Activated T-helper 9 cell treated with anti-CD3 and anti-CD28 coated beads, Interleukin-2, amount 50 U/mL, for 16 hours (primary cell): ENCODE measurements at regions not wholly inside any gene's neighbourhood (a gene's known extent, or its start where the extent isn't known, plus 50 kb on each side); places are given as distances from the start of the nearest gene placed in this dataset.
"Not testable (repeated sequence)": the region's sequence is repeated elsewhere in the genome, so short reads cannot be mapped to it uniquely, and the experiment has no call there.

ENCODE experiments used
- DNase-seq: peaks from one replicate; pipeline ENCODE4 v3.0.0-alpha.2; 2020; ENCODE audit warnings: low read depth

DNA sequence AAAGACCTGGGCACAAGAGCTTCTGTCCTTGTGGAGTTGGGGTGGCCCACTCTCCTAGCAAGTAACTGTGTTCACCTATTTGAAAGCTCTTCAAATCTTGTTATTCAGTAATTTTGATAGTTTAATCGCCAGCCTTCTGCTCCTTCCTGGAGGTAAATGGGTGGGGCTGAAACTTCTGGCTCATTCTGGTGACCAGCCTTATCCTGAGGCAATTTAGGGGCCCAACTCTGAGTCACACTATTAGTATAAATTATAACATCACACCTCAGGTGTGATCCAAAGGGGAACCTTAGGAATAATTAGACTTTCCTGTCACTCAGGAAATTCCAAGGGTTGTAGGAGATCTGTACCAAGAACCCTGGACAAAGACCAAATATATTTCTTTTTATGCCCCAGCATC is 255.8 kb upstream of the RGPD4 start:
- DNase-seq = no peak

DNA sequence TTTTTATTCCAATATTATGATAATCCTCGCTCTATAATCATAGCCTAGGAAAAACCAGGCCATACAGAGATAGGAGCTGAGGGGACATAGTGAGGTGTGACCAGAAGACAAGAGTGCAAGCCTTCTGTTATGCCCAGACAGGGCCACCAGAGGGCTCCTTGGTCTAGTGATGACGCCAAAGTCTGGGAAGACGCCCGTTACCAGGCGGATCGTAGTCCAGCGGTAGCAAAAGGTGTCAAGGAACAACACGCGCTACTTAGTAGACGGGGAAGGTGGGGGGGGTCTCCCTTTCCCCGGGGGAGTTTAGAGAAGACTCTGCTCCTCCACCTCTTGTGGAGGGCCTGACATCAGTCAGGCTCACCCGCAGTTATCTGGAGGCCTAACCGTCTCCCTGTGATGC is 253.8 kb upstream of the RGPD4 start:
- not testable (repeated sequence) for DNase-seq

GRCh38 chr2:107576991-107577390 is 249.7 kb upstream of the RGPD4 start:
- no peak for DNase-seq

DNA sequence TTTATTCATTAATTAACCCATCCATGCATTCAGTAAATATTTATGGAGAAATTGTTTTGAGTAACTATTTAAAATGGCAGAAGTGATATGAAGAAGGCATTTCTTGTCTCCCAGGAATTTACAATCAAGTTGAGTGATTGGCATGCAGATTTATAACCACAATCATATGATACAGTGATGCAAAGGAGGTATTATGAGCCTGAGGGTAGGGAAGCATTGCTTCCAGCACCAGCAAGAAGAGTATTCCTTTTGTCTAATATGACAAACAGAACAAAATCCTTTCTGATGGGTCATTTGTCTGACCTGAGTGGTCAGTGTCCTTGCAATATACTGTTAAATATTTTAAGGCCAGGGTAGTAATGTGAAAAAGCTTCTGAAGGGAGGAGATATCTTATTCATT is 244.2 kb upstream of the RGPD4 start:
- DNase-seq = no peak

DNA sequence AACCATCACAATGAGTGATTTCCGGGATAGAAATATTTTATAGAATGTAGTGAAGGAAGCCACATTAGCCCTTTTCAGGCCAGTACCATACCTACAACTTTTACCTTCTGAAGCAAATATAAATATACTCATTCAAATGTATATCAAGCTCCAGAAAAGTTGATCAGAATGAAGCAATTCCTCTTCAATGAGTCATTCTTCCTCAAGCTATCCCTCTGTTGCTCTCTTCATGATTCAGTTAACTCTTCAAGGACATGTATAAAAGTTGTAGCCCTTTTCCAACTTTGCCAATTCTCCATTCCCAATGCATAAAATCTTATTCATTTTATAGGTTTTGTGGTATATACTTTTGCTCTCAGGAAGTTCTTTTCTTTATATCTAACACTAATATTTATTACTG is 242.1 kb upstream of the RGPD4 start:
- no peak for DNase-seq

DNA sequence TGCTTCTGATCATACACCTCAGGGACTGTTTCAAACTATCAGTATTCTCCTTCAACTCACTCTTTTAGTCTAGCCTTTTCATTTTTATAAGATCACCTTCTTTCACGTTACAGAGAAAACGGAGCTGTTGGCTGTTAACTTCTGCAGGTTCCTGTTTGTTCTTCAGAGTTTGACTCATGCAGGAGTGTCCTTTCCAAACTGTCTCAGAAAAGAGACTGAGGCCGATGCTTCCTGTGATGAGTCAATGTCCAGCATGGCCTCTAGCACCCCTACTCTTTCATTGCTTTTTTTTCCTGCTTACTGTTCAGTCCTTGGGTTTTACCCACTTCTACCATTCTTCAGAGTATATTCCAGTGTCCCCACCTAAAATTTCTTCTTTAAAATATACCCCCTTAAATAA is 240.8 kb upstream of the RGPD4 start:
- no peak for DNase-seq

DNA sequence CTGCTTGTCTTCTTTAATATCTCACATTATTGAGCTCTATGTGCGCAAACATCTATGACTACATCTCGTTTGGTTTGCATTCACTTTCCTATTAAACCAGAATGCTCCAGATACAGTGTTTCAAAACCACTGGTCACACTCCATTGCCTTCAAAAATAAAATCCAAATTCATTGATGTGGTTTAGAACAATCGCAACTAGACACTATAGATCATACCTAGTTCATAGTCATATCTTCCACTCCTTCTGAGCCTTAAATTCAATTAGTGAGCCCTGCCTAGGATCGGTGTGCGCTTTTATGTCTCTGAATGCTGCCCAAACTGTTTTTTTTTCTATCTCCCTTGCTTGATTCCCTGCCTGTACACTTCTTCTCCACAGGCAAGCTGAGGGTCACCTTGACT is 238.5 kb upstream of the RGPD4 start:
- no peak for DNase-seq

DNA sequence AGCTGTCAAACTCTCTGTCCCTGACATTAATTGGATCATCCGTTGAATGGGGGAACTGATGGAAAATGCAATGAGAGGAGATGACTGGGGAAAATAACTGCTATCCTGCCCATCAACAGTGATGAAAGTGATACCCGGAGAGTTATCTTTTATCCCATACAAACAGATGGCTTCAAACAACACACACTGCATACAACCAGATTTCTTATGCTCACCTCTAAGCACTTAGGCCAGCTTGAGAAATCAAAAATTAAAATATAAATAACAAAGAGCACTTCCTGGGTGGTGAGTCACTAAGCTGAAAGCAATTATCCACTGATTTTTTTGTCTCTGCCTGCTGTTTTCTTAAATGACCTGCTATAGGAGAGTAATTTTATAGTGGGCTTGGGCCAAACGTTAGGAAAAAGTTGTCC is 237.6 kb upstream of the RGPD4 start:
- DNase-seq = no peak

DNA sequence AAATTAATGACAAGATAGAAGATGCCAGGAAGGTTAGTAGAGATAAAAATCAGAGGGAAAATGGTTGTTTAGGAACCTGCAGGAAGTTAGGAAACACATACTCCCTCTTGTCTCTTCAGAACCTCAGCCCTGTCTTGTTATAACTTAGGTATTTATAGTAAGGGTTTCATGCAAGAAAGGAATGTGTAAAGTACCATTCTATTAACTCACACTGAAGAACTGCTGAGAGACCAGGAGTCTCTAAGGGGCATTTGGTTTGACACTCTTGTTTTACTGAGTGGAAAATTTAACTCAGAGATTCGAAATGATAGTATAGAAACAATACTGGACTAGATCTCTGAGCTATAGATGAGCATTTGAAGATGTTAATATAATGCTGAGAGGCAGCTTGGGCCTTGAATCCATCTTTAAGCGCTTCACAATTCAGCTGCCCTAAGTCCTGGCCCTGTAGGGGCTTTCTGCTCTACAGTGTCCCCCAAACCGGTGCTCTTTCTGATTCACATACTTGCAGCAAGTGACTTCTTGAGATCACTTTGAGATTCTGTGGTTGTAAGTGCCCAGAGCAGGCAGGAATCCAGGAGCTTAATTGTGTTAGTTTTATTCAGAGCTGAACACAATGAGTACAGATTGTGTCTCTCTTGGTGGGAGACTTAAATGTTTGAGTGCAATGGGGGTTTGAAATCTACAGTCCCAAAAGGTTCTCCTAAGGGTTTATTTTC is 235.0 kb upstream of the RGPD4 start:
- no peak for DNase-seq

DNA sequence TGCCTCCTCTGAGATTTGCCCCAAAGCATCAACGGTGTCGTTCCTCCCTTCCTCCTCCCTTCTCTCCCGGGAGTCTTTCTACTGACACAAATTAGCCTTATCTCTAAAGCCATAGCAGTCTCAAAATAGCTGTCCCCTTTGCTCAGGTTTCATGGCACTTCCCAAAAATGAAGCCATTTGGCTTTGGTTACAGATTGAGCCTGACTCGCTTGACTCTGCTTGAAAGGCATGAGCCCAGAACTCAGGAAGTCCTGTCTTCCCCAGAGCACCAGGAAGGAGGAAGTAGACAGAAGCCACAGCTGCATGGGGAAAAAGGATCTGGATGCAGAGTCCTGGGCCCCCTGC is 234.4 kb upstream of the RGPD4 start:
- DNase-seq = no peak

DNA sequence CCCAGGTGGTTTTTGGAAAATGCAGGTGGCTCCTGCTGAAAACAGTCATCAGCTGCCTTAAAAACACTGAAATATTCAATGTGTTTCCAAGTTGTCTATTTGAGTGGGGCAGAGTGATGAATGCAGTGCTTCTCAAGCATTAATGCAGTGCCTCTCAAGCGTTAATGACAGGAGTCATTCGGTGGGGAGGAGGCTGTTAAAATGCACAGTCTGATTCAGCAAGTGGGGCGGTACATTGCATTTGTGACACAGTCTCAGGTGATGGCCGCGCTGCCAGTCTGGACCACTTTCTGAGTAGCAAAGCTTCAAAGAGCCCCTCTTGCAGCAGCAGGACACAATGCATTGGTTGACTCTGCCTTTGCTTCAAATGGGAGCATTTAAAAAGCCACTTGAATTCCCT is 231.4 kb upstream of the RGPD4 start:
- DNase-seq = no peak

- DNase-seq = no peak
Measured at GRCh38 chr2:107595749-107596148, 230.9 kb upstream of the RGPD4 start.

GRCh38 chr2:107597507-107597906 is 229.2 kb upstream of the RGPD4 start:
- no peak for DNase-seq

GRCh38 chr2:107602801-107603200 is 223.9 kb upstream of the RGPD4 start:
- no peak for DNase-seq

GRCh38 chr2:107607054-107607453 is 219.6 kb upstream of the RGPD4 start:
- no peak for DNase-seq

DNA sequence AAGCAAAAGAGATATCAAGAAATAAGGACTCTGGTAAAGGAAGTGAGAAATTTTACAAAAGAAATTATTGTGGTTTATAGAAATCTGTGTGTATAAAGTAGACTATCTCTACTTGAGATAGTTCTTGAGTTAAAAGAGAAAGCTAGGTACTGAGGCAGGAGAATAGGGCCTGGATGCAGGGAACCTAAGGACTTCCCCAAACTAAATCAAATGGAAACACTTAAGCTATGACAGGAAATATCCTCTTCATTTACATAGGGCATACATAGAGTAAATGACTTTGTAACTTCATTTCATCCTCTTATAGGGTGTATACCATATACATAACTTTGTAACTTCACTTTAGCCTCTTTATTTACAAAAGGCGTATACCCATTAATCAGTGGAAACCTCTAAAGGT is 219.2 kb upstream of the RGPD4 start:
- DNase-seq = no peak

- no peak for DNase-seq
Measured at GRCh38 chr2:107615039-107615438, 211.7 kb upstream of the RGPD4 start.

- no peak for DNase-seq
Measured at GRCh38 chr2:107618769-107619168, 207.9 kb upstream of the RGPD4 start.

GRCh38 chr2:107621186-107622165 is 205.2 kb upstream of the RGPD4 start:
- no peak for DNase-seq

- DNase-seq = no peak
Measured at GRCh38 chr2:107622741-107623310, 203.9 kb upstream of the RGPD4 start.

- DNase-seq = no peak
Measured at GRCh38 chr2:107625982-107626381, 200.7 kb upstream of the RGPD4 start.

DNA sequence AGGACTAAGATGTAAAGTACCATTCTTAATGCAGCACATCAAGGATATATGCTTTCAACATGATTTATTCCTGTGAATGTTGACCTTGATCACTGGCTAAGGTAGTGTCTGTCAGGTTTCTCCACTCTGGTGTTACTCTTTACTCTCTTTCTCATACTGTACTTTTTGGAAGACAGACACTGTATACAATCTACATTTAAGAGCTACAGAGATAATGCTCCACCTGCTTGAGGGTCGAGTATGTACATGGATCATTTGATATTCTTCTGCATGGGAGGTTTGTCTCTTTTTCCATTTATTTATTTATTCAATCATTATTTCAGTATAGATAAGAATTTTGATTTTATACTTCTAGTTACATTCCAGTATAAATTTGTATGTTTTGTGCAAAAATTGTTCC is 199.5 kb upstream of the RGPD4 start:
- DNase-seq = no peak

DNA sequence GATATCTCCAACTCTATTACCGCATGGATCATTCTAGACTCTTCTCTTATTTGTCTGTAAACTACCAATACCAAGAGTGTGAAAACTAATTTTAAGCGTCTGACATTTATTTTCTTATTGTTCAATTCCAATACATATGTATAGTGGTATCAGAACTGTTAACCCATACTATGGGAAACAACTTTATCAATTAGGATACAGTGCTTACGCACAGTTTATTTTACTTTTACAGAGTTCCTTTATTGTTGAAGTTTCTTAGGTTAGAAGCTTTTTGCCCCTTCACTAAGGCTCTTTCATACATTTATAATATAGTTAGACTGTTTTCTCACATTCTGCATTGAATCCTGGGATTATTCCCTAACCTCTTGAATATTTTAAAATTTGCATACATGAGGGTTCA is 198.8 kb upstream of the RGPD4 start:
- DNase-seq = no peak
